Activated T-helper 9 cell treated with anti-CD3 and anti-CD28 coated beads, Interleukin-2, amount 50 U/mL, for 16 hours (primary cell): ENCODE measurements at regions not wholly inside any gene's neighbourhood (a gene's known extent, or its start where the extent isn't known, plus 50 kb on each side); places are given as distances from the start of the nearest gene placed in this dataset.
"Not testable (repeated sequence)": the region's sequence is repeated elsewhere in the genome, so short reads cannot be mapped to it uniquely, and the experiment has no call there.

Source experiments
- DNase-seq: peaks from one replicate; pipeline ENCODE4 v3.0.0-alpha.2; 2020; ENCODE audit warnings: low read depth

DNA sequence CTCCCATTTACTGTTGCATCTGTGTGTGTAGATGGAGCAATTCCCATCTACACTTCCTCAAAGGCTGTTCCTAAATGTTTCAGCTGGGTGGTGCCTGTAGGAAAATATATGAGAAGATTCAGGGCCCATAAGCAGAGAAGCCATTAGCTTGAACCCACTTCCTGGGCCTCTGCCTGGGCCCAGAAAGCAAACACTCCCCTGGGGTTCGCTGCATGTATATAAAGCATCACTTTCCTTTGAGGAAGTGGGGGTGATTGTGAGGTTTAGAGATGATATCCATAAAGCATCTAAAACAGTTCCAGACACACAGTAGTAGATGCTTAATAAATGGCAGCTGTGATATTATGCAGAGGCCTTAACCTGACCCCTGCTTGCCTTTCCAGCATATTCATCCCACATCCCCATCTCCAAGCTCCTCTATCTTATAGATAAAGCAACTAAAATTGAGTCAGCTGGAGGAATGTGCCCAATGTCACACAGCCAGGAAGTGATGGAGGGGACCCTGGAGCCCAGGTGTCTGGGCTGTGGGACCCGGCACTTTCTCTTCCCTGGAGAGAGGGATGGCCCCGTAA, 280.0 kb upstream of the CRY1 start:
- DNase-seq = no peak

DNA sequence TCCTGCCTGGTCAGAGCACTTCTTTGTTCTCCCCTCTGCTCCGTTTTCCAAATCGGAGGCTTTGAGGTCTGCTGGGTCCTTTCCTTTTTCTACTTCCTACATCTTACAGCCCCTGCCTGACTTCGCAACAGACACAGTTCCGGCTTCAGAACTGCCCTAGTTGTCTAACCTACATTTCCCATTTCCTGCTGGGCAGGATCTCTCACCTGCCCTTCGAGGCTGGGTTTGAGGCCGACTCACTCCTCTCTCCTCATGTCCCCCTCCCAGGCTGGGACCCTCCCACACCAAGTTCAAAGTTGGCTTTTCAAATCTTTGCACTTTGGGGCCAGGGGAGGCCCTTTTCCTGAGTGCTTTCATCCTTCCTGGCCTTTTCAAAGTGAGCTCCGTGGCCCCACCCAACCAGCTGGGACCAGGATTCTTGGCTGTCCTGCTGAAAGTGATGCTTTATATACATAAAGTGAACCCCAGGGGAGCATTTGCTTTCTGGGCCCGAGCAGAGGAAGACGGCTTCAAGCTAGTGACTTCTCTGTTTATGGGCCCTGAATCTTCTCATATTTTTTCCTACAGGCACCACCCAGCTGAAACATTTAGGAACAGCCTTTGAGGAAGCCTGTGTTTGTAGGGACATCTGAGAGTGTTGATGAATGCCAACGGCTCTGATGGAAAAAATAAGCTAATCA, 281.0 kb upstream of the CRY1 start:
- DNase-seq = no peak

DNA sequence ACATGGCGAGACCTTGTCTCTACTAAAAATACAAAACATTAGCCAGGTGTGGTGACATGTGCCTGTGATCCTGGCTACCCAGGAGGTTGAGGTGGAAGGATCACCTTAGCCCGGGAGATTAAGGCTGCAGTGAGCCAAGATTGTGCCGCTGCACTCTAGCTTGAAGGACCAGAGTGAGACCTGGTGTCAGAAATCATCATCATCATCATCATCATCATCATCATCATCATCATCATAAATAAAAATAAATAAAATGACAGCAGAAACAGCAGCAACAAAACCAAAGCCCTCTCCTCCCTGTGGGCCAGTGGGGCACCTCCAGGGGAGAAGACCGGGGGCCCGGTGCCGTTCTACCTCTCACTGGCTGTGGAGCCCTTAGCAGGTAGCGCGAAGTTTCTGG, 281.9 kb upstream of the CRY1 start:
- no peak for DNase-seq

DNA sequence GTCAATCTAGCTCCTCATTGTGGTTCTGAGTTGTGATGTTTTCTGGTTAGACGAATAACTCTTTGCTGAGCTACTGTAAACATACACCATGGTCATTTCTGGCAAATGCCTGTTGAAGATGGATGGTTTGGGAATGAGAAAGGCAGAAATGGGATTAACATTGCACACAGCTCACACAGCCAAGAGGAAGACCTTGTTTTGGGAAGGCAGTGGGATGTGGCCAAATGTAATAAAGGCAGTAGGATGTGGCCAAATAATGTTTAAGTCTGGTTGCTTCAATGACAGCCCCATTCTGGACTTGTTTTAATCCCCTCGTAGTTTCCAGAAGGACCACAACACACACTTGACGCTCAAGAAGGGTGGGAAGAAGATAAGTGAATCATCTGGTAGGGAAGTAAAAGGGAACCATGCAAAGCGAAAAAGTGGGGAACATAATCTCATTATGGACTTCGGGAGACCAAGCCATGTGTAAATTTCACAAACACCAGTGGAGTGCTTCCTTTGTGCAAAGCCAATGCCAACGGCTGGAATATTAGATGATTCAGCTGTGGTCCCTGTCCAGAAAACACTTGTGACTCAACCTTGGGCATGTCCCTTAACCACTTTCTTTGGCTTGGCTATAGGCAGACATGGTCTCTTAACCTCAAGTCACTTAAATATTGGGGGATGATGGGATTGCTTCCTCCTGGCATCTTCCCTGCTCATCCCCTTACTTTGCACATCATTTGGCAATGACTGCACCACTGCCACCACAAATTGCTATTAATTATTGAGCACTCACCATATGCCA, 284.4 kb upstream of the CRY1 start:
- no peak for DNase-seq

GRCh38 chr12:107378609-107379008, 285.3 kb upstream of the CRY1 start:
- no peak for DNase-seq

DNA sequence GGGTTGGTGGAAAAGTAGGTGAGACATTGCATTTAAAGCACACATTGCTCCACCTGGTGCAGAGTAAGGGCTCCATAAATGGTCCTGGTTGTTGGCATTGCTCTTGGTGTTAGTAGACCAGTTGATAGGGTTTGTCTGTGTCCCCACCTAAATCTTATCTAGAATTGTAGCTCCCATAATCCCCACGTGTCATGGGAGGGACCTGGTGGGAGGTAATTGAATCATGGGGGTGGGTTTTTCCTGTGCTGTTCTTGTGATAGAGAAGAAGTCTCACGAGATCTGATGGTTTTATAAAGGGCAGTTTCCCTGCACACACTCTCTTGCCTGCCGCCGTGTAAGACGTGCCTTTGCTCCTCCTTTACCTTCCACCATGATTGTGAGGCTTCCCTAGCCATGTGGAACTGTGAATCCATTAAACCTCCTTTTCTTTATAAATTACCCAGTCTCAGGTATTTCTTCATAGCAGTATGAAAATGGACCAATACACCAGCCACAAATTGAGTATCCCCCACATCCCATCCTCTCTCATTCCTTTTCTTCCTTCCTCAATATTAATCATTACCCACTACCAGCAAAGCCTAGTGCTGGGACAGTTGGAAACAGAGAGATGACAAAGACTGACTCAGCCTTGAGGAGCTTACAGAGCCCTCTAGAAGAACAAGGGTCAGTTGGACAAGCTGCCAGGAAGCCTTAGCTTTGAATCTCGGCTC, 285.9 kb upstream of the CRY1 start:
- not testable (repeated sequence) for DNase-seq

DNA sequence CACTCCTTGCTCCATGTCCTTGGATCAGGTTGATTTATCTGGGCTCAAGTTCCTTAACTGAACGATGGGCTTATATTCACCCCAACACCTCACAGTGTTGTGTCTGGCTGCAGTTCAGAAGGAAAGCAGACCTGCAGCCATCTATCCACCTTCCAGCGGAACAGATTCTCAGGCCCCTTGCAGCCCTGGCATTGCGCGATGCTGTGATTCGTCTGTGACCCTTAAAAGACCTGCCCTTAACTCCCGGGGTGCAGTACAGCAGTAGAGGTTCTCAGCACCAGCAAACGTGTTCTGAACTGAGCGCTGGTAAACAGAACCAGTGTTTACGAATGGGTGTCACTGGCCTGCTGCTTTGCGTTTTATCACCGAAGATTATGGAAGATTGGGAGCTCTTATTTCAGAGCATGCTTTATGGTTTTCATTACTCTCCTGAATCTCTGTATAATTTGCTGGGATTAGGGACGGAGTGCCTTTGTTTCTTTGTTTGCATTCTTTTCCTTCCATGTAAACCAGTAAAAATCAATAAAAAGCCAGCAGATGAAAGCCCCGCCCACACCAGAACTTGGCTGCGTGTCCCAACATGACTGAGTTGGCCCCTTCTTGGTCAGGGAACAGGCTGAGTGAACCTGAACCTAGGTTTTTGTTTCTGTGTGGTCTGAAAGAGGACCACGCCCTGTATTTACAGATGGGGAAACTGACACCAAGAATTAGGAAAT, 286.7 kb upstream of the CRY1 start:
- no peak for DNase-seq

DNA sequence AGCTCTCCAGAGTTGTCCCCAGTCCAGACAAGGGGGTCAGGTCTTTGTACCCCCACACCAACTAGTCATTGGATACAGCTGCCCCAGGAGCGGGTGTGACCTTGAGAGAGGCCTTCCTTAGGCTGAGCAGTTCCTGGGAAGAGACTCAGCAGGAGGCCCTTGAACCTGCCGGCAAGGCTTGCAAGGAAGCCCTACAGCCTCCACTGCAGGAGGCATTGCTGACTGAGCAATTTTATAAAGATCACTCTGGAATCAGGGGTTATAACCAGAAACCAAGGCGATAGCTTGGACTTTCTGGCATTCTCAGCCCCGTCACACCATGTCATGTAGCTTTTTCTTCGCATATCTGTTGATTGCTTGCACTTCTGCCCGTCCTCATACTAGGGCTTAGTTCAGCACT, 291.3 kb upstream of the CRY1 start:
- DNase-seq = no peak

- no peak for DNase-seq
Observed at GRCh38 chr12:107385509-107385908, 292.2 kb upstream of the CRY1 start.

GRCh38 chr12:107386569-107386968, 293.2 kb upstream of the CRY1 start:
- no peak for DNase-seq

GRCh38 chr12:107388263-107388662, 294.9 kb upstream of the CRY1 start:
- no peak for DNase-seq

DNA sequence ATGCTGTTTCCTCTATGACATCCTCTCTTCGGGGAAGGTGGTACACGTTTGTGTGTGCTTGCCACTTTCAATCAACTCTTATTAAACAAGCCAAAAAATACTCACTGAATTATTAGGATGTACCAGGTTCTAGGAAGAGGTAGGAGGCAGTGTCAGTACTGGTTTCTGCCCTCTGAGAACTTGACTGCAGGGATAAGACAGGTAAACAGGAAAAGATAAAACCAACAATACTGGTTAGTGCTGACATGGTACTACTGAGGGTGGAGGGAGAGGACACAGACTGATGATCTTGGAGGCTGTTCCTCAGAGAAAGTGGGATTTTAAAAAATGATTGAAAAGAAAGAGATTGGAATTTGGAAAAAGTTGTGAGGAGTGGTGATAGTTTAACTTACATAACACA, 295.2 kb upstream of the PWP1 start:
- no peak for DNase-seq

- no peak for DNase-seq
Observed at GRCh38 chr12:107393043-107393717, 292.4 kb upstream of the PWP1 start.

DNA sequence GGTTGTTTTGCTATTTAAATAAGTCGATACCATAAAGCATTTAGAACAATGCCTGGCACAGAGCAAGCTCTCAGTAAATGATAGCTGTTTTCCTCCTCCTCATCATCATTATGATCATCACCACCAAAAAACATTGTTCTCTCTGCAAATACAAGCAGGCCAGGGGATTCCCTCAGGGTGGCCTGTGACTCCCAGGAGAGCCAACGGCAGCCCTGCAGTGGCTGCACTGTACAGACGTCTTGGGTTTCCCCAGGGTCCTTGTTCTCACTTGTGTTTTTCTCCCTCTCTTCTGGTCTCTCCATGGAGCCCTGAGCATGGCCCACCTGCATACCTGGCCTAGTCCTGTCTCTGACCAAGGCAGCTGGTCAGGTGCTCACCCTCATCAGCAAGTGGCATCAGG, 290.9 kb upstream of the PWP1 start:
- no peak for DNase-seq

GRCh38 chr12:107395817-107396216, 289.8 kb upstream of the PWP1 start:
- DNase-seq = no peak

GRCh38 chr12:107396991-107397390, 288.6 kb upstream of the PWP1 start:
- DNase-seq = no peak

DNA sequence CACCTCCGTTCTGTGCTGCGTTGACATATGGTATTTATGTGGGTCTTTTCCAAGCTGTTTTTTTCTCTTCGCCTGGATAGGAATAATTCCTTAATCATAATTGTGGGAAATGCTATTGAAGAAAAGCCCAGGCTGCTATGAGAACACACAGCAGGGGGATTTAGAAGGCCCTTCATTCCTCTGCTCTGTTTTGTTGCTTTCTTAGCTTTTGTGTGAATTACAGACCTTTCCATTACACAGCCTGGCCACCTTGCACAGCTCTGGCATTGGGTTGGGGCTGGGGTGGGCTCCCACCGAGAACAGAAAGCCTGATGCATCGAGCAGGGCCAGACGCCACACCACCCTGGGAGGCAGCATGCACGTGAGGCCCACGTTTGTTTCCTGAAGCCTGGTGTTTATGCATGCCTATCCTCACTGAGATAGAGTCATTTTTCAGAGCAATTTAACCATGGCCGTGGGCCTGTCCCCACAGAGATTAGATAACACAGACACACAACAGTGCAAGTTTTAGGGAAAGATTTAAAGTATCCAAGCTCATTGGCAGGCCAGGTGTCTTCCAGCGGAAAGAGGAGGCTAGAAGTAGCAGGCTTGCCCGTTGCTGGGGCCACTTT, 287.6 kb upstream of the PWP1 start:
- DNase-seq = no peak

- DNase-seq = no peak
Observed at GRCh38 chr12:107399046-107399445, 286.6 kb upstream of the PWP1 start.

GRCh38 chr12:107400686-107401447, 284.7 kb upstream of the PWP1 start:
- DNase-seq = no peak
